HTR-8/SVneo (cell line): ENCODE measurements at regions not wholly inside any gene's neighbourhood (a gene's known extent, or its start where the extent isn't known, plus 50 kb on each side); places are given as distances from the start of the nearest gene placed in this dataset.

Source experiments
- DNase-seq: peaks from one replicate; pipeline ENCODE4 v3.0.0; 2011; ENCODE audit warnings: low spot score, mixed read lengths; ENCODE audit not compliant: insufficient read length
- FAIRE-seq: peaks from 2 replicates; lab custom pipeline; 2011; peaks lifted over from hg19 to GRCh38; lab: Jason Lieb, UNC

GRCh38 chr4:130080872-130081451 lies 985.0 kb downstream of the C4orf33 start:
- no peak for DNase-seq
- FAIRE-seq = no peak

GRCh38 chr4:130090427-130090826 lies 994.5 kb downstream of the C4orf33 start:
- DNase-seq (no peak), FAIRE-seq (no peak)

GRCh38 chr4:130092187-130093015 lies 996.4 kb downstream of the C4orf33 start:
- FAIRE-seq (no peak), DNase-seq (no peak)

- DNase-seq = no peak
These were observed 1003.2 kb downstream of the C4orf33 start for GRCh38 chr4:130099105-130099504.

GRCh38 chr4:130110189-130110588 lies 1014.2 kb downstream of the C4orf33 start:
- DNase-seq = no peak
- no peak for FAIRE-seq

More at GRCh38 chr4:130099105-130099504, 1003.2 kb downstream of the C4orf33 start:
- no peak for FAIRE-seq

- no peak for DNase-seq
- FAIRE-seq = no peak
These were observed 1014.8 kb downstream of the C4orf33 start for GRCh38 chr4:130110770-130111169.

- FAIRE-seq (no peak), DNase-seq (no peak)
These were observed 1028.1 kb downstream of the C4orf33 start for GRCh38 chr4:130124066-130124465.

GRCh38 chr4:130125467-130125866 lies 1029.5 kb downstream of the C4orf33 start:
- FAIRE-seq = no peak

GRCh38 chr4:130127297-130127696 lies 1031.3 kb downstream of the C4orf33 start:
- DNase-seq (no peak), FAIRE-seq (no peak)

More at GRCh38 chr4:130125467-130125866, 1029.5 kb downstream of the C4orf33 start:
- DNase-seq = no peak

- FAIRE-seq (no peak), DNase-seq (no peak)
These were observed 1035.6 kb downstream of the C4orf33 start for GRCh38 chr4:130131536-130131935.

- FAIRE-seq (no peak), DNase-seq (no peak)
These were observed 1045.7 kb downstream of the C4orf33 start for GRCh38 chr4:130141651-130142050.

- FAIRE-seq = no peak
- DNase-seq = no peak
These were observed 1047.7 kb downstream of the C4orf33 start for GRCh38 chr4:130143656-130144055.

- no peak for FAIRE-seq
- DNase-seq = no peak
These were observed 1050.8 kb downstream of the C4orf33 start for GRCh38 chr4:130146773-130147172.

GRCh38 chr4:130147641-130148040 lies 1051.7 kb downstream of the C4orf33 start:
- DNase-seq = no peak
- FAIRE-seq = no peak

GRCh38 chr4:130154901-130155300 lies 1058.9 kb downstream of the C4orf33 start:
- DNase-seq (no peak), FAIRE-seq (no peak)

- FAIRE-seq (no peak), DNase-seq (no peak)
These were observed 1067.7 kb downstream of the C4orf33 start for GRCh38 chr4:130163701-130164100.

GRCh38 chr4:130165381-130165780 lies 1069.4 kb downstream of the C4orf33 start:
- DNase-seq = no peak

GRCh38 chr4:130172156-130172555 lies 1076.2 kb downstream of the C4orf33 start:
- DNase-seq (no peak), FAIRE-seq (no peak)

More at GRCh38 chr4:130165381-130165780, 1069.4 kb downstream of the C4orf33 start:
- FAIRE-seq = no peak

- DNase-seq (no peak), FAIRE-seq (no peak)
These were observed 1082.2 kb downstream of the C4orf33 start for GRCh38 chr4:130178106-130178505.

GRCh38 chr4:130183096-130183495 lies 1087.1 kb downstream of the C4orf33 start:
- DNase-seq (no peak), FAIRE-seq (no peak)

- DNase-seq (no peak), FAIRE-seq (no peak)
These were observed 1087.8 kb downstream of the C4orf33 start for GRCh38 chr4:130183766-130184165.

- FAIRE-seq = no peak
- DNase-seq = no peak
These were observed 1089.2 kb downstream of the C4orf33 start for GRCh38 chr4:130185123-130185522.
